Left lobe of liver (tissue), 2 donors: ENCODE measurements at regions not wholly inside any gene's neighbourhood (a gene's known extent, or its start where the extent isn't known, plus 50 kb on each side); places are given as distances from the start of the nearest gene placed in this dataset.

Experiments used
- ATAC-seq: fragments of 200-7000 bp; cut with Tn5 transposase; one replicate; pipeline ENCODE4 v1.9.1; 2020; ENCODE audit warnings: mild to moderate bottlenecking, moderate library complexity
- DNase-seq: peaks from one replicate; pipeline ENCODE4 v3.0.0-alpha.2; 2020; ENCODE audit warnings: low spot score
- donor health status: DM: no; HTN: no; CAD: no; lungs with moderate emphysema.
- donor health status: DM: no; HTN: yes; CAD: no.

- ATAC-seq (no peak), DNase-seq (no peak)
Observed at GRCh38 chr3:43970351-43970750, 271.3 kb upstream of the TOPAZ1 start.

GRCh38 chr3:43970920-43971319 is 270.8 kb upstream of the TOPAZ1 start:
- DNase-seq, result no peak
- ATAC-seq, result no peak

GRCh38 chr3:43971486-43971885 is 270.2 kb upstream of the TOPAZ1 start:
- no peak for DNase-seq
- no peak for ATAC-seq

GRCh38 chr3:43978708-43979107 is 263.0 kb upstream of the TOPAZ1 start:
- DNase-seq, result no peak
- ATAC-seq, result no peak

GRCh38 chr3:43979645-43980044 is 262.0 kb upstream of the TOPAZ1 start:
- ATAC-seq (no peak), DNase-seq (no peak)

GRCh38 chr3:43994657-43995546 is 246.8 kb upstream of the TOPAZ1 start:
- ATAC-seq, result peak; percentile 14
- no peak for DNase-seq

GRCh38 chr3:43995547-43996378 is 245.9 kb upstream of the TOPAZ1 start:
- ATAC-seq, result no peak

GRCh38 chr3:43996379-43997301 is 245.0 kb upstream of the TOPAZ1 start:
- DNase-seq (no peak), ATAC-seq (peak; percentile 34)

More at GRCh38 chr3:43995547-43996378, 245.9 kb upstream of the TOPAZ1 start:
- DNase-seq, result no peak

- DNase-seq, result no peak
- ATAC-seq, result no peak
Observed at GRCh38 chr3:43997316-43997715, 244.4 kb upstream of the TOPAZ1 start.

GRCh38 chr3:43997788-43998369 is 243.8 kb upstream of the TOPAZ1 start:
- no peak for ATAC-seq
- no peak for DNase-seq

- peak; percentile 9 for ATAC-seq
- no peak for DNase-seq
Observed at GRCh38 chr3:43998370-43998835, 243.3 kb upstream of the TOPAZ1 start.

GRCh38 chr3:43998836-43999727 is 242.6 kb upstream of the TOPAZ1 start:
- ATAC-seq, result peak; percentile 28
- DNase-seq, result no peak

GRCh38 chr3:43999728-44000319 is 241.9 kb upstream of the TOPAZ1 start:
- DNase-seq, result no peak
- ATAC-seq, result no peak

- no peak for DNase-seq
- ATAC-seq, result no peak
Observed at GRCh38 chr3:44000586-44000985, 241.1 kb upstream of the TOPAZ1 start.

- no peak for ATAC-seq
- no peak for DNase-seq
Observed at GRCh38 chr3:44001072-44001471, 240.6 kb upstream of the TOPAZ1 start.

GRCh38 chr3:44003801-44004200 is 237.9 kb upstream of the TOPAZ1 start:
- ATAC-seq, result no peak
- no peak for DNase-seq

- ATAC-seq (no peak), DNase-seq (no peak)
Observed at GRCh38 chr3:44011680-44012079, 230.0 kb upstream of the TOPAZ1 start.

- DNase-seq (no peak), ATAC-seq (no peak)
Observed at GRCh38 chr3:44012160-44012899, 229.4 kb upstream of the TOPAZ1 start.
